ENCODE measurements at regions not wholly inside any gene's neighbourhood (a gene's known extent, or its start where the extent isn't known, plus 50 kb on each side); places are given as distances from the start of the nearest gene placed in this dataset.

GRCh38 chr5:20340126-20340525 is 352.1 kb upstream of the CDH18 start:
- peaks cover 3% of the 10 kb centered on the region for H3K27me3 Mint-ChIP-seq (ENCODE audit: unreplicated experiment)
- TF ChIP-seq CTCF (IDR thresholded peaks at IDR 0.05; ENCODE audit: partially characterized antibody, unreplicated experiment) = no peak
- no peak for DNase-seq
- no peaks in the 10 kb centered on the region for H3K4me1 Mint-ChIP-seq (ENCODE audit: low read depth, unreplicated experiment)
- H3K4me3 Mint-ChIP-seq (ENCODE audit: unreplicated experiment) = no peak overlapping the region
- peaks cover 2% of the 10 kb centered on the region for H3K9me3 Mint-ChIP-seq (ENCODE audit: unreplicated experiment)
- no peaks in the 10 kb centered on the region for H3K36me3 Mint-ChIP-seq (ENCODE audit: unreplicated experiment)
- H3K27ac Mint-ChIP-seq (ENCODE audit: unreplicated experiment) = no peak overlapping the region

GRCh38 chr5:20335978-20336377 is 348.0 kb upstream of the CDH18 start:
- Mint-ChIP-seq H3K4me1 (ENCODE audit: low read depth, unreplicated experiment) (no peaks in the 10 kb centered on the region), H3K36me3 (ENCODE audit: unreplicated experiment) (no peaks in the 10 kb centered on the region), H3K4me3 (ENCODE audit: unreplicated experiment) (no peak overlapping the region), H3K27ac (ENCODE audit: unreplicated experiment) (no peak overlapping the region), H3K27me3 (ENCODE audit: unreplicated experiment) (peaks cover 5% of the 10 kb centered on the region), H3K9me3 (ENCODE audit: unreplicated experiment) (peaks cover 4% of the 10 kb centered on the region)
- DNase-seq = no peak
- no peak for TF ChIP-seq CTCF (IDR thresholded peaks at IDR 0.05; ENCODE audit: partially characterized antibody, unreplicated experiment)

GRCh38 chr5:20331826-20332225 is 343.8 kb upstream of the CDH18 start:
- Mint-ChIP-seq H3K4me3 (ENCODE audit: unreplicated experiment) (no peak overlapping the region), H3K27ac (ENCODE audit: unreplicated experiment) (no peak overlapping the region), H3K36me3 (ENCODE audit: unreplicated experiment) (no peaks in the 10 kb centered on the region), H3K27me3 (ENCODE audit: unreplicated experiment) (peaks cover 6% of the 10 kb centered on the region), H3K4me1 (ENCODE audit: low read depth, unreplicated experiment) (no peaks in the 10 kb centered on the region), H3K9me3 (ENCODE audit: unreplicated experiment) (peaks cover 3% of the 10 kb centered on the region)
- no peak for DNase-seq
- TF ChIP-seq CTCF (IDR thresholded peaks at IDR 0.05; ENCODE audit: partially characterized antibody, unreplicated experiment) = no peak

GRCh38 chr5:20323323-20323722 is 335.3 kb upstream of the CDH18 start:
- no peak overlapping the region for H3K27ac Mint-ChIP-seq (ENCODE audit: unreplicated experiment)
- H3K4me3 Mint-ChIP-seq (ENCODE audit: unreplicated experiment) = no peak overlapping the region
- TF ChIP-seq CTCF (IDR thresholded peaks at IDR 0.05; ENCODE audit: partially characterized antibody, unreplicated experiment) = no peak
- no peak for DNase-seq
- H3K4me1 Mint-ChIP-seq (ENCODE audit: low read depth, unreplicated experiment) = peaks cover 6% of the 10 kb centered on the region
- H3K27me3 Mint-ChIP-seq (ENCODE audit: unreplicated experiment) = peaks cover 2% of the 10 kb centered on the region
- no peaks in the 10 kb centered on the region for H3K36me3 Mint-ChIP-seq (ENCODE audit: unreplicated experiment)
- no peaks in the 10 kb centered on the region for H3K9me3 Mint-ChIP-seq (ENCODE audit: unreplicated experiment)

GRCh38 chr5:20307391-20307790 is 319.4 kb upstream of the CDH18 start:
- DNase-seq = no peak
- H3K4me3 Mint-ChIP-seq (ENCODE audit: unreplicated experiment) = no peak overlapping the region
- no peak for TF ChIP-seq CTCF (IDR thresholded peaks at IDR 0.05; ENCODE audit: partially characterized antibody, unreplicated experiment)
- H3K36me3 Mint-ChIP-seq (ENCODE audit: unreplicated experiment) = no peaks in the 10 kb centered on the region
- no peaks in the 10 kb centered on the region for H3K4me1 Mint-ChIP-seq (ENCODE audit: low read depth, unreplicated experiment)
- no peaks in the 10 kb centered on the region for H3K9me3 Mint-ChIP-seq (ENCODE audit: unreplicated experiment)
- no peak overlapping the region for H3K27ac Mint-ChIP-seq (ENCODE audit: unreplicated experiment)
- H3K27me3 Mint-ChIP-seq (ENCODE audit: unreplicated experiment) = no peaks in the 10 kb centered on the region

Measured in glutamatergic neuron (in vitro differentiated cells).